ENCODE measurements at regions not wholly inside any gene's neighbourhood (a gene's known extent, or its start where the extent isn't known, plus 50 kb on each side); places are given as distances from the start of the nearest gene placed in this dataset.

GRCh38 chr3:18840535-18841137 lies 307.7 kb upstream of the KCNH8 start:
- no peak for TF ChIP-seq CTCF (conservative IDR thresholded peaks at IDR 0.05 in 1 of 2, IDR thresholded peaks at IDR 0.05 in 1 of 2; ENCODE audit: extremely low read depth in 1 of 2, insufficient read depth in 1 of 2, low read depth in 1 of 2, low read length in 2 of 2)
- no peak for TF ChIP-seq EZH2 (IDR thresholded peaks at IDR 0.05; ENCODE audit: borderline replicate concordance, low read length)
